CD4-positive, alpha-beta T cell (primary cell): ENCODE measurements at regions not wholly inside any gene's neighbourhood (a gene's known extent, or its start where the extent isn't known, plus 50 kb on each side); places are given as distances from the start of the nearest gene placed in this dataset.
A peak's percentile ranks its signal among the peaks of the same experiment; 100 is the strongest.

Experiments used
- ATAC-seq: fragments of 200-7000 bp; cut with Tn5 transposase; one replicate; pipeline ENCODE4 v1.10.0; 2022; ENCODE audit warnings: mild to moderate bottlenecking; ENCODE audit not compliant: poor library complexity
- CTCF ChIA-PET: fragments of 350-600 bp; sonication (Branson Sonifier 250); formaldehyde crosslinking; loops from one replicate; lab custom pipeline; 2021; ENCODE audit warnings: antibody characterized with exemption, inconsistent platforms; lab: Charles Lee
- POLR2A ChIA-PET: fragments of 350-600 bp; sonication (Branson Sonifier 250); formaldehyde crosslinking; loops from one replicate; lab custom pipeline; 2021; ENCODE audit warnings: antibody characterized with exemption, inconsistent platforms; lab: Charles Lee
- DNase-seq, 14 experiments: peaks; one replicate each; pipeline ENCODE4 v3.0.0-alpha.2; 2013 to 2020; ENCODE audit warnings: mixed read lengths in 2 of 14
- H3K27ac ChIP-seq, 2 donors: one replicate each; pipeline versions ENCODE4 v1.5.1 to v1.7.0; 2013; ENCODE audit warnings: low read length in 2 of 2, low read depth in 1 of 2, mild to moderate bottlenecking in 1 of 2
- H3K27me3 ChIP-seq, 2 experiments: 1 replicate in 1 of 2; 2 replicates in 1 of 2; pipeline versions ENCODE4 v1.6.1 to v1.7.0; 2013; ENCODE audit warnings: low read length in 2 of 2, control low read depth in 1 of 2, mild to moderate bottlenecking in 1 of 2, moderate library complexity in 1 of 2; ENCODE audit not compliant: insufficient read depth in 2 of 2, control insufficient read depth in 1 of 2
- H3K36me3 ChIP-seq: one replicate; pipeline ENCODE4 v1.6.1; 2013; ENCODE audit warnings: low read length, control low read depth; ENCODE audit not compliant: insufficient read depth
- H3K4me1 ChIP-seq: one replicate; pipeline ENCODE4 v1.6.1; 2013; ENCODE audit warnings: low read length, control low read depth; ENCODE audit not compliant: insufficient read depth
- H3K4me3 ChIP-seq: one replicate; pipeline ENCODE4 v1.5.1; 2013; ENCODE audit warnings: mild to moderate bottlenecking, low read length, moderate library complexity
- H3K9me3 ChIP-seq, 2 experiments: 1 replicate in 1 of 2; 2 replicates in 1 of 2; pipeline versions ENCODE4 v1.6.1 to v1.7.0; 2013; ENCODE audit warnings: low read length in 2 of 2, mild to moderate bottlenecking in 2 of 2, control low read depth in 1 of 2, moderate library complexity in 1 of 2; ENCODE audit not compliant: control insufficient read depth in 1 of 2, insufficient read depth in 1 of 2
- H3K27ac Mint-ChIP-seq: one replicate; pipeline ENCODE4 v1.8.0; 2020; ENCODE audit warnings: mixed read lengths
- H3K27me3 Mint-ChIP-seq: one replicate; pipeline ENCODE4 v1.8.0; 2021; ENCODE audit warnings: mixed read lengths
- H3K36me3 Mint-ChIP-seq: one replicate; pipeline ENCODE4 v1.8.0; 2021; ENCODE audit warnings: low read depth, mixed read lengths
- H3K4me1 Mint-ChIP-seq: one replicate; pipeline ENCODE4 v1.8.0; 2021; ENCODE audit warnings: low read depth, mixed read lengths
- H3K4me3 Mint-ChIP-seq: one replicate; pipeline ENCODE4 v1.8.0; 2020; ENCODE audit warnings: mild to moderate bottlenecking, mixed read lengths
- H3K9me3 Mint-ChIP-seq: one replicate; pipeline ENCODE4 v1.8.0; 2020; ENCODE audit warnings: mixed read lengths
- intact Hi-C, 2 experiments: fragments of 100-400 bp; cut with DNase I in 1 of 2; cut with micrococcal nuclease in 1 of 2; formaldehyde crosslinking; loops; one replicate each; pipeline versions ENCODE4 v1.15.1 to v1.9.0; 2023 to 2025; cut with DNase I, micrococcal nuclease
- TF ChIP-seq, protein P1 (sequence below): fragments of 200-600 bp; IDR thresholded peaks from one replicate; pipeline ENCODE4 v1.8.0; 2022; ENCODE audit warnings: antibody characterized with exemption, mild to moderate bottlenecking

DNA sequence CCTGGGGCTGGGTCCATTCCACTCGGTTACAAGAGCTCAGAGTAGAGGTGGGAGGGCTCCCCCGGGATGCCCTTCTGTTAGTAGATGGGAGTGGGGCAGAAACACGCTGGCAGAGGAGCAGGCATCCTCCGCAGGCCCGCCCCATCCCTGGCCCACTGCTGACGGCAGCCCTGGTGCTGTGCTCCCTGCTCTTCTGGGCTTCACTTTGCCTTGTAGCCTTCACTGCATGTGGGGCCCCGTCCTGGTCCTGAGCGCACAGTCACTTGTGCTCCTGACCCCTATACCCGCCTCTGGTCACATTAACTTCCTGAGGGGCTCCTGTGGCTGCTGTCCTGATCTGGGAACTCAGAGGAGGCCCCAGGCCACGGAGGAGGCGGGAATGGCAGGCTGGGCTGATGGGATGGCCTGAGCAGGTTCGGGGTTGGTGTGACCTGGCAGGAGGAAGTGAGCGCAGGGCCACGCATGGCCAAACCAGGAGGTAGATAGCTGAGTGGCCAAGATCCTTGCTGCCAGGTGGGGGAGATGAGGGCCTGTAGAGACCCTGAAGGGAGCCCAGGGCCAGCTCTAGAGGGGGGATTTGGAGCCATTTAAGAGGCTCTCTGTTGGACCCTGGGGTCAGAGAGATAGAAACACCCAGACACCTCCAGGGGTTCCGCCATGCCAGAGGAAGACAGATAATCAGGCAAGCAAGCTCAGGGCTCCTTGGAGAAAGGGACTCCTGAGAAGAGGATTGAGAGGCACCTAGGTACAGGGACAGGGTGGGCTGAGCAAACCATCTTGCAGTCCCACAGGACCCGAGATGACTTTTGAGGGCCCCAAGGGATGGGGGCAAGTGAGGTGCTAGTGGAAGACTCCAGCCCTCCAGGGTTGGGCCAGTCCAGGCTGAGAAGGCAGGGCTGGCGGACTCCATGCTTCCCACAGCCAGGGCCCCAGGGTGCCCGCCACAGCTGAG lies 92.2 kb upstream of the PRR23E start:
- H3K36me3 ChIP-seq, result no peaks in the 10 kb centered on the region
- Mint-ChIP-seq H3K9me3 (no peaks in the 10 kb centered on the region), H3K4me3 (no peak overlapping the region), H3K4me1 (no peaks in the 10 kb centered on the region), H3K36me3 (no peaks in the 10 kb centered on the region), H3K27ac (no peak overlapping the region), H3K27me3 (no peaks in the 10 kb centered on the region)
- TF ChIP-seq, protein P1, sequence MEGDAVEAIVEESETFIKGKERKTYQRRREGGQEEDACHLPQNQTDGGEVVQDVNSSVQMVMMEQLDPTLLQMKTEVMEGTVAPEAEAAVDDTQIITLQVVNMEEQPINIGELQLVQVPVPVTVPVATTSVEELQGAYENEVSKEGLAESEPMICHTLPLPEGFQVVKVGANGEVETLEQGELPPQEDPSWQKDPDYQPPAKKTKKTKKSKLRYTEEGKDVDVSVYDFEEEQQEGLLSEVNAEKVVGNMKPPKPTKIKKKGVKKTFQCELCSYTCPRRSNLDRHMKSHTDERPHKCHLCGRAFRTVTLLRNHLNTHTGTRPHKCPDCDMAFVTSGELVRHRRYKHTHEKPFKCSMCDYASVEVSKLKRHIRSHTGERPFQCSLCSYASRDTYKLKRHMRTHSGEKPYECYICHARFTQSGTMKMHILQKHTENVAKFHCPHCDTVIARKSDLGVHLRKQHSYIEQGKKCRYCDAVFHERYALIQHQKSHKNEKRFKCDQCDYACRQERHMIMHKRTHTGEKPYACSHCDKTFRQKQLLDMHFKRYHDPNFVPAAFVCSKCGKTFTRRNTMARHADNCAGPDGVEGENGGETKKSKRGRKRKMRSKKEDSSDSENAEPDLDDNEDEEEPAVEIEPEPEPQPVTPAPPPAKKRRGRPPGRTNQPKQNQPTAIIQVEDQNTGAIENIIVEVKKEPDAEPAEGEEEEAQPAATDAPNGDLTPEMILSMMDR, result no peak
- DNase-seq (no peak), ATAC-seq (no peak)
- ChIA-PET CTCF (no interaction called here), POLR2A (no interaction called here)
- H3K9me3 ChIP-seq, result no peaks in the 10 kb centered on the region
- H3K4me1 ChIP-seq, result no peaks in the 10 kb centered on the region
- no peak overlapping the region for H3K27ac ChIP-seq
- no peaks in the 10 kb centered on the region for H3K27me3 ChIP-seq
- no peak overlapping the region for H3K4me3 ChIP-seq
- intact Hi-C loops, result no loop called here

DNA sequence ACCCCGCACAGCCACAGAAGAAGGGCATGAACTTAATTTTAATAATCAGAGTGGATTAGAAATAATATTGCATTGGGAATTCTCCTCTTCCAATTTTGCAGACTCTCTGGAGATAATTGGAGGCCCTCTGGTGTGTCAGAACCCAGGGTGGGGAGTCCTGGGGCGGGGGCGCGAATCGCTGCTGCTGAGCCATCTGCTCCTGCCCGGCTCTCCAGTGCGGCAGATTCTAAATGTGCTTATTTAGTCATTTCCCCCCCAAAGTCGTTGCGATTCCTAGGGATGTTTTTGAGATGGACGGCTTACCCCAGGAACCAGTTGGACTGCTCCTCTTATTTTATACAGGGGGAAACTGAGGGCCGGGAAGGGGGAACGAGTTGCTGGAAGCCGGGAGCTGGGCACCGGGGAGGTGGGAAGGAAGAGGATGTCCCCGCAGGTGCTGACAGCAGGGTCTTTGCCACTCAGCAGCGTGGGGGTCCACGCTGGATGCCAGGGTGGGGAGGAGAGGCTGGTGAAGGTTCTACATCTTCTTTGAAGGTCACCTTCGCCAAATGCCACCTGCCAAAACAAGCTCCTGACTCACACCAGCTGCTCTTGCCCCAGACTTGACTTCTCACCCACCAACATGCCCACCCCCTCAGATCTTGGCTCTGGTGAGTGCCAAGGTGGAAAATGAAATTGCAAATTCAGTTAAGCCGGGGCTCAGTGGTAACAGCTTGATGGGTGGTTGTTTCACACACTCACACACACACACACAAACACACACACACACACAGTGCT lies 91.3 kb upstream of the PRR23E start:
- intact Hi-C loops, result no loop called here
- Histone ChIP-seq H3K9me3 (no peaks in the 10 kb centered on the region), H3K27me3 (no peaks in the 10 kb centered on the region), H3K36me3 (no peaks in the 10 kb centered on the region), H3K4me3 (no peak overlapping the region), H3K27ac (no peak overlapping the region), H3K4me1 (no peaks in the 10 kb centered on the region)
- H3K4me1 Mint-ChIP-seq, result no peaks in the 10 kb centered on the region
- H3K36me3 Mint-ChIP-seq, result no peaks in the 10 kb centered on the region
- ChIA-PET CTCF (no interaction called here), POLR2A (no interaction called here)
- H3K27ac Mint-ChIP-seq, result no peak overlapping the region
- no peak for ATAC-seq
- peak in 1 of 14 experiments; percentile 12 for DNase-seq
- TF ChIP-seq, protein P1, result no peak
- no peaks in the 10 kb centered on the region for H3K27me3 Mint-ChIP-seq
- no peaks in the 10 kb centered on the region for H3K9me3 Mint-ChIP-seq
- no peak overlapping the region for H3K4me3 Mint-ChIP-seq

DNA sequence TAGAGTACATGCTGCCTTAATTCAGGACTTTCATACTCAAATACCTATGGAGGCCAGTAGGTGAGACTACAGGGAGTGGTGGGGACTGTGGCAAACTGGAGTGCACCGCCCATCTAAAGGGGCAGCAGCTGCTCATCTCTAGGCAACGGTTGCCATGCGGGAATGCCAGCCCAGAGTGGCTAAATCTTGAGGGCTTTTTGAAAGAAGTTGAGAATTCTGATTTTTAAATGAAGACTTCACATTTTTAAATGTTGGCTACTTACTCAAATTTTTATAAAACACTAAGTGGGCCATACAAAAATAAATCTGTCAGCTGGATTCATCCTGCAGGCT lies 90.8 kb upstream of the PRR23E start:
- intact Hi-C loops, result no loop called here

More for the DNA sequence above, 90.8 kb upstream of the PRR23E start:
- ATAC-seq (no peak), DNase-seq (no peak)
- TF ChIP-seq, protein P1, result no peak
- H3K27me3 Mint-ChIP-seq, result no peaks in the 10 kb centered on the region
- Histone ChIP-seq H3K27ac (no peak overlapping the region), H3K4me1 (no peaks in the 10 kb centered on the region), H3K36me3 (no peaks in the 10 kb centered on the region), H3K27me3 (no peaks in the 10 kb centered on the region), H3K9me3 (no peaks in the 10 kb centered on the region), H3K4me3 (no peak overlapping the region)
- no peaks in the 10 kb centered on the region for H3K9me3 Mint-ChIP-seq
- no peak overlapping the region for H3K4me3 Mint-ChIP-seq
- CTCF ChIA-PET, result no interaction called here
- POLR2A ChIA-PET, result no interaction called here
- H3K36me3 Mint-ChIP-seq, result no peaks in the 10 kb centered on the region
- no peaks in the 10 kb centered on the region for H3K4me1 Mint-ChIP-seq
- H3K27ac Mint-ChIP-seq, result no peak overlapping the region
